ENCODE measurements at regions not wholly inside any gene's neighbourhood (a gene's known extent, or its start where the extent isn't known, plus 50 kb on each side); places are given as distances from the start of the nearest gene placed in this dataset.

- no peaks in the 10 kb centered on the region for H3K4me1 ChIP-seq (ENCODE audit: control insufficient read depth, insufficient read depth, low read length)
- H3K27me3 ChIP-seq (ENCODE audit: control insufficient read depth, insufficient read depth, low read length, poor library complexity, severe bottlenecking) = no peaks in the 10 kb centered on the region
- H3K9me3 ChIP-seq (ENCODE audit: control insufficient read depth, low read length) = no peaks in the 10 kb centered on the region
- 94 to 97% methylated on average over 4 of the region's 4 CpGs for WGBS, 2 experiments
- no peak overlapping the region for H3K4me3 ChIP-seq (ENCODE audit: insufficient read depth, low read depth, low read length)
- H3K36me3 ChIP-seq (ENCODE audit: control insufficient read depth, insufficient read depth, low read length) = no peaks in the 10 kb centered on the region
- H3K27ac ChIP-seq (ENCODE audit: insufficient read depth, low read depth, low read length, poor library complexity, severe bottlenecking) = no peak overlapping the region
Measured at GRCh38 chr15:96766366-96766765, 435.9 kb downstream of the NR2F2 start.

DNA sequence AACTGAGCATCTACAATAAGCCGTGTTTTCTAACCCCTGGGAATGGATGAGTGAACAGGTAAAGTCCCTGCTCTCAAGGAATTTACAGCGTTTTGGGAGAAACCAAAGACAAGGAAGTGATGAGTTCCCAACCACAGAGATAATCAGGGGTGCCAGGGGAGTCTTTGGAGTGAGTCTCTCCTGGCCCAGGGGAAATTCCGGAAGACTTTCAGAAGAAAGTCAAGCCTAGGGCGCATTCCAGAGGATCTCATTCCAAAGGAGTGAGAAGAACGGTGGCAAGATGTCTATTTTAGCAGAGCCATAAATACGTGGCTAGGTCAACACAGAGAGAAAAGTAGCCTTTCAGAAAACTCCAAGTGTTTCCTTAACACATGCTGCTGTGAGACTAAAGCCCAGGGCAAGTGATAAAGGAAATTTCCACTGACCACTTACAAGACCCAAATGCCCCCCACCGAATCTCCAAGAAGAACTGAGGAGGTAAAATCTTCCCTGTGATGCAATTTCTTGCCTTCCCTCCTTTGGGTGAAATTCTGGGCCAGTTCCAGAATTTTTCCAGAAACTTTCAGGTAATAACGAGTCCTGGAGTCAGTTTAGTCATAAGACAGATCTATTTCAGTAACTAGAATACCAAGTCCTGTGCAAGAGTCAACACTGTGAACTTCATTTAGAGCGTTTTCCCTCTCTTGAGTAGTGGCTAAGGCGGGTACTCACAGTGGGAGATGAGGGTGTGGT is 437.4 kb downstream of the NR2F2 start:
- no peak overlapping the region for H3K4me3 ChIP-seq (ENCODE audit: insufficient read depth, low read depth, low read length)
- H3K9me3 ChIP-seq (ENCODE audit: control insufficient read depth, low read length) = no peaks in the 10 kb centered on the region
- WGBS, 2 experiments = 82 to 91% methylated on average over 10 of the region's 10 CpGs
- H3K27ac ChIP-seq (ENCODE audit: insufficient read depth, low read depth, low read length, poor library complexity, severe bottlenecking) = no peak overlapping the region
- no peaks in the 10 kb centered on the region for H3K27me3 ChIP-seq (ENCODE audit: control insufficient read depth, insufficient read depth, low read length, poor library complexity, severe bottlenecking)
- no peaks in the 10 kb centered on the region for H3K36me3 ChIP-seq (ENCODE audit: control insufficient read depth, insufficient read depth, low read length)
- H3K4me1 ChIP-seq (ENCODE audit: control insufficient read depth, insufficient read depth, low read length) = peaks cover 14% of the 10 kb centered on the region

DNA sequence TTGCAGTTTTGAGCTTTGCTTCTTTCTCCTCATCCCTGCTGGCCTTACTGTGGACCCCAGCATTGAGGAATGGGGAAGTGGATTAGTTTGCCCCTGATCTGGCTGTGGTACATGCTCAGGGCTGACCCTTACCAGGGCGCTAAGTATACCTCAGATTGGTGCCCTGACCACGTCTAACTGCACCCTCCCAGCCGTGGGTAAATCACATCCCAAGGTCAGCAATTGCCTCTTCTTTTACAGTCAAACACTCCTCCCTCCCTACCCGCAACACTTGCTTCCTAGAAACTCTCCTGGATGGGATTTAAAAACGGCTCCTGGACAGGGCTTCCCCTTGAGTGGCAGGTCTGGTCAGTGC is 437.9 kb downstream of the NR2F2 start:
- Histone ChIP-seq H3K4me1 (ENCODE audit: control insufficient read depth, insufficient read depth, low read length) (peaks cover 14% of the 10 kb centered on the region), H3K27ac (ENCODE audit: insufficient read depth, low read depth, low read length, poor library complexity, severe bottlenecking) (no peak overlapping the region), H3K4me3 (ENCODE audit: insufficient read depth, low read depth, low read length) (no peak overlapping the region), H3K9me3 (ENCODE audit: control insufficient read depth, low read length) (no peaks in the 10 kb centered on the region), H3K36me3 (ENCODE audit: control insufficient read depth, insufficient read depth, low read length) (no peaks in the 10 kb centered on the region), H3K27me3 (ENCODE audit: control insufficient read depth, insufficient read depth, low read length, poor library complexity, severe bottlenecking) (no peaks in the 10 kb centered on the region)
- 80 to 82% methylated on average over 5 of the region's 5 CpGs for WGBS, 2 experiments

DNA sequence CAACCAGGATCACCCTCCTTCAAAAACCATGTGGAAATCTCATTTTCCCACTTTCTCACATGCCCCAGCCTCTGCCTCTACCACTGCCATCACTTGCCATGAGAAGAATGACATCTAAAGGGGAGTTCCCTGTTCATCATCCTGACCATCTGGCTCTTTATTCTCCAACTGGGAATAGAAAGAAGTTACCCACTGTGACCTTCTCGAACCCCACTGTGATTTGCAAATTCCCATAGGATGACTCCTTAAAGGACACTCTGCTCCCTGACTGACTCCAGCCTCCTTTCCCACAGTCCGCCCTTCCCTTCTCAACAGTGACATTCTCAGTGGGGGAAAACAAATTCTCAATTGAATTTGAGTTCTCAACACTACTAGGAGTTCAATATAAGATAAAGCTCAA is 440.5 kb downstream of the NR2F2 start:
- Histone ChIP-seq H3K4me3 (ENCODE audit: insufficient read depth, low read depth, low read length) (no peak overlapping the region), H3K36me3 (ENCODE audit: control insufficient read depth, insufficient read depth, low read length) (no peaks in the 10 kb centered on the region), H3K9me3 (ENCODE audit: control insufficient read depth, low read length) (no peaks in the 10 kb centered on the region), H3K4me1 (ENCODE audit: control insufficient read depth, insufficient read depth, low read length) (peaks cover 14% of the 10 kb centered on the region), H3K27me3 (ENCODE audit: control insufficient read depth, insufficient read depth, low read length, poor library complexity, severe bottlenecking) (no peaks in the 10 kb centered on the region), H3K27ac (ENCODE audit: insufficient read depth, low read depth, low read length, poor library complexity, severe bottlenecking) (no peak overlapping the region)
- WGBS, 2 experiments = 28 to 66% methylated on average over 2 of the region's 2 CpGs

DNA sequence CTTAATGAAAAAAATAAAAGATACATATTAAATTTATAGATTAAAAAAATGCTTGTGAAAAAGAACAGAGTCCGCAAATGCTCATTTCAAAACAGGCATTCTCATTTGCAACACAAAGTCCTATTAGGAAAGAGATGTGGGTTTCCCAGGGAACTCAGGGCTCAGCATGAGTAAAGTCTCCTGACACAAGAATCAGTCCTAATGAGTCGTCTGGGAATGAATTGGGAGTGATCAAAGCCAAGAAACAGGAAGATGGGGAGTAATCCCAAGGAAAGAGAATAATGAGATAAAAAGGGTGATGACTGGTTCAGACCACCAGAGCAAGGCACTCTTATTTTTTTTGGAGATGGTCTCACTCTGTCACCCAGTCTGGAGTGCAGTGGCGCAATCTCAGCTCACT is 443.7 kb downstream of the NR2F2 start:
- Histone ChIP-seq H3K4me1 (ENCODE audit: control insufficient read depth, insufficient read depth, low read length) (peaks cover 14% of the 10 kb centered on the region), H3K4me3 (ENCODE audit: insufficient read depth, low read depth, low read length) (no peak overlapping the region), H3K36me3 (ENCODE audit: control insufficient read depth, insufficient read depth, low read length) (no peaks in the 10 kb centered on the region), H3K27ac (ENCODE audit: insufficient read depth, low read depth, low read length, poor library complexity, severe bottlenecking) (no peak overlapping the region), H3K27me3 (ENCODE audit: control insufficient read depth, insufficient read depth, low read length, poor library complexity, severe bottlenecking) (no peaks in the 10 kb centered on the region), H3K9me3 (ENCODE audit: control insufficient read depth, low read length) (no peaks in the 10 kb centered on the region)
- WGBS, 2 experiments = 59 to 64% methylated on average over 3 of the region's 3 CpGs

DNA sequence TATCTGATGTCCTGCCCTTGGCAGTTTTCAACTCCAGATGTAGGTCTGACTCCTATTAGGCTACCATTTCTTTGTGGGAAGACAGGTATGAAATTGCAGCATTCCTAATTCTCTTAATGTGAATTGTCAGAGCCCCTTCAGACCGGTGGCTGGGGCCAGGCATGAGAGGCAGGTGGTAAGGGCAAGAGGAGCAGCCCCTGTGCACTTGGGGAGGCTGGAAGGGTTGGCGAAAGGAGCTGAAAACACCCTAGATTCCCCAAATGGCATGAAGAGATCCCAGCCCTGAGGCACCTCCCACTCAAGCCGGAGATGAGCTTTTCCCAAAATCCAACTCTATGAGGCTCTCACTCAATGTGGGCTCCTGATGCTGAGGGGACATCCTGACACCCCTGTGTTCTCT is 453.2 kb downstream of the NR2F2 start:
- Histone ChIP-seq H3K36me3 (ENCODE audit: control insufficient read depth, insufficient read depth, low read length) (no peaks in the 10 kb centered on the region), H3K4me1 (ENCODE audit: control insufficient read depth, insufficient read depth, low read length) (no peaks in the 10 kb centered on the region), H3K27me3 (ENCODE audit: control insufficient read depth, insufficient read depth, low read length, poor library complexity, severe bottlenecking) (no peaks in the 10 kb centered on the region), H3K9me3 (ENCODE audit: control insufficient read depth, low read length) (no peaks in the 10 kb centered on the region), H3K27ac (ENCODE audit: insufficient read depth, low read depth, low read length, poor library complexity, severe bottlenecking) (no peak overlapping the region), H3K4me3 (ENCODE audit: insufficient read depth, low read depth, low read length) (no peak overlapping the region)
- 94 to 98% methylated on average over 3 of the region's 3 CpGs for WGBS, 2 experiments

GRCh38 chr15:96790004-96790403 is 459.5 kb downstream of the NR2F2 start:
- H3K9me3 ChIP-seq (ENCODE audit: control insufficient read depth, low read length) = no peaks in the 10 kb centered on the region
- WGBS, 2 experiments = 87 to 89% methylated on average over 2 of the region's 2 CpGs
- no peaks in the 10 kb centered on the region for H3K27me3 ChIP-seq (ENCODE audit: control insufficient read depth, insufficient read depth, low read length, poor library complexity, severe bottlenecking)
- no peak overlapping the region for H3K27ac ChIP-seq (ENCODE audit: insufficient read depth, low read depth, low read length, poor library complexity, severe bottlenecking)
- no peaks in the 10 kb centered on the region for H3K36me3 ChIP-seq (ENCODE audit: control insufficient read depth, insufficient read depth, low read length)
- H3K4me1 ChIP-seq (ENCODE audit: control insufficient read depth, insufficient read depth, low read length) = no peaks in the 10 kb centered on the region
- no peak overlapping the region for H3K4me3 ChIP-seq (ENCODE audit: insufficient read depth, low read depth, low read length)

GRCh38 chr15:96792216-96792615 is 461.7 kb downstream of the NR2F2 start:
- no peak overlapping the region for H3K27ac ChIP-seq (ENCODE audit: insufficient read depth, low read depth, low read length, poor library complexity, severe bottlenecking)
- H3K27me3 ChIP-seq (ENCODE audit: control insufficient read depth, insufficient read depth, low read length, poor library complexity, severe bottlenecking) = no peaks in the 10 kb centered on the region
- H3K4me1 ChIP-seq (ENCODE audit: control insufficient read depth, insufficient read depth, low read length) = no peaks in the 10 kb centered on the region
- no peak overlapping the region for H3K4me3 ChIP-seq (ENCODE audit: insufficient read depth, low read depth, low read length)
- H3K9me3 ChIP-seq (ENCODE audit: control insufficient read depth, low read length) = no peaks in the 10 kb centered on the region
- no peaks in the 10 kb centered on the region for H3K36me3 ChIP-seq (ENCODE audit: control insufficient read depth, insufficient read depth, low read length)
- 89 to 90% methylated on average over 3 of the region's 3 CpGs for WGBS, 2 experiments

GRCh38 chr15:96796841-96797240 is 466.3 kb downstream of the NR2F2 start:
- Histone ChIP-seq H3K27me3 (ENCODE audit: control insufficient read depth, insufficient read depth, low read length, poor library complexity, severe bottlenecking) (no peaks in the 10 kb centered on the region), H3K4me3 (ENCODE audit: insufficient read depth, low read depth, low read length) (no peak overlapping the region), H3K4me1 (ENCODE audit: control insufficient read depth, insufficient read depth, low read length) (no peaks in the 10 kb centered on the region), H3K27ac (ENCODE audit: insufficient read depth, low read depth, low read length, poor library complexity, severe bottlenecking) (no peak overlapping the region), H3K36me3 (ENCODE audit: control insufficient read depth, insufficient read depth, low read length) (no peaks in the 10 kb centered on the region), H3K9me3 (ENCODE audit: control insufficient read depth, low read length) (no peaks in the 10 kb centered on the region)
- 91 to 92% methylated on average over 10 to 11 of the region's 11 CpGs for WGBS, 2 experiments

GRCh38 chr15:96801576-96802150 is 471.2 kb downstream of the NR2F2 start:
- Histone ChIP-seq H3K4me3 (ENCODE audit: insufficient read depth, low read depth, low read length) (no peak overlapping the region), H3K27me3 (ENCODE audit: control insufficient read depth, insufficient read depth, low read length, poor library complexity, severe bottlenecking) (no peaks in the 10 kb centered on the region), H3K9me3 (ENCODE audit: control insufficient read depth, low read length) (no peaks in the 10 kb centered on the region), H3K4me1 (ENCODE audit: control insufficient read depth, insufficient read depth, low read length) (peaks cover 21% of the 10 kb centered on the region), H3K36me3 (ENCODE audit: control insufficient read depth, insufficient read depth, low read length) (no peaks in the 10 kb centered on the region), H3K27ac (ENCODE audit: insufficient read depth, low read depth, low read length, poor library complexity, severe bottlenecking) (no peak overlapping the region)
- 95 to 97% methylated on average over 14 of the region's 14 CpGs for WGBS, 2 experiments
